ENCODE measurements at regions not wholly inside any gene's neighbourhood (a gene's known extent, or its start where the extent isn't known, plus 50 kb on each side); places are given as distances from the start of the nearest gene placed in this dataset.

DNA sequence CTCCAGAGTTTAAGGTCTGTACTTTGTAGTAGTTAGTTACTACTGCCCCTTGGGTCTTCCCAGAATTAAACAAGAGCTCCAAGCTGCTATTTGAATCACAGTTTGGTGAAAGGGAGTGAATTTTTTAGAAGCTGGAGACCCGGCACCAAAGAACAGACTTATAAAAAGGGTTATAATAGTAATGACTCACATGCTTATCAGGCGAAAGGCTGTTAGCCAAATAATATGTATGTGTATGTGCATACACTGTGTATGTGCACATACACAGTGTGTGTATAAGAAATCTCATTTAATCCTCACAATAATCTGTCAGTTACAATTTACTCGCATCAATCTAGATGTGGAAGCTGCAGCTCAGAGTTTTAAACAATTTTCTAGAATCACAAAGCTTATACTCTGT is 59.5 kb upstream of the ITGA1 start:
- no peaks in the 10 kb centered on the region for H3K9me3 ChIP-seq (ENCODE audit: control insufficient read depth, low read length)
- no peaks in the 10 kb centered on the region for H3K36me3 ChIP-seq (ENCODE audit: control insufficient read depth, insufficient read depth, low read length)
- no peak overlapping the region for H3K4me2 ChIP-seq (ENCODE audit: low read length)
- peak overlapping the region; percentile 96 for H3K27ac ChIP-seq
- no peaks in the 10 kb centered on the region for H3K27me3 ChIP-seq (ENCODE audit: control insufficient read depth, insufficient read depth, low read length)
- peaks cover 45% of the 10 kb centered on the region for H3K4me1 ChIP-seq
- H3K4me3 ChIP-seq (ENCODE audit: low read depth, low read length) = no peak overlapping the region
- no peak overlapping the region for H3K9ac ChIP-seq
- TF ChIP-seq, protein P1, sequence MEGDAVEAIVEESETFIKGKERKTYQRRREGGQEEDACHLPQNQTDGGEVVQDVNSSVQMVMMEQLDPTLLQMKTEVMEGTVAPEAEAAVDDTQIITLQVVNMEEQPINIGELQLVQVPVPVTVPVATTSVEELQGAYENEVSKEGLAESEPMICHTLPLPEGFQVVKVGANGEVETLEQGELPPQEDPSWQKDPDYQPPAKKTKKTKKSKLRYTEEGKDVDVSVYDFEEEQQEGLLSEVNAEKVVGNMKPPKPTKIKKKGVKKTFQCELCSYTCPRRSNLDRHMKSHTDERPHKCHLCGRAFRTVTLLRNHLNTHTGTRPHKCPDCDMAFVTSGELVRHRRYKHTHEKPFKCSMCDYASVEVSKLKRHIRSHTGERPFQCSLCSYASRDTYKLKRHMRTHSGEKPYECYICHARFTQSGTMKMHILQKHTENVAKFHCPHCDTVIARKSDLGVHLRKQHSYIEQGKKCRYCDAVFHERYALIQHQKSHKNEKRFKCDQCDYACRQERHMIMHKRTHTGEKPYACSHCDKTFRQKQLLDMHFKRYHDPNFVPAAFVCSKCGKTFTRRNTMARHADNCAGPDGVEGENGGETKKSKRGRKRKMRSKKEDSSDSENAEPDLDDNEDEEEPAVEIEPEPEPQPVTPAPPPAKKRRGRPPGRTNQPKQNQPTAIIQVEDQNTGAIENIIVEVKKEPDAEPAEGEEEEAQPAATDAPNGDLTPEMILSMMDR (IDR thresholded peaks at IDR 0.05) = no peak
- H2AFZ ChIP-seq = peak overlapping the region; percentile 44
- H3K79me2 ChIP-seq = no peaks in the 10 kb centered on the region

DNA sequence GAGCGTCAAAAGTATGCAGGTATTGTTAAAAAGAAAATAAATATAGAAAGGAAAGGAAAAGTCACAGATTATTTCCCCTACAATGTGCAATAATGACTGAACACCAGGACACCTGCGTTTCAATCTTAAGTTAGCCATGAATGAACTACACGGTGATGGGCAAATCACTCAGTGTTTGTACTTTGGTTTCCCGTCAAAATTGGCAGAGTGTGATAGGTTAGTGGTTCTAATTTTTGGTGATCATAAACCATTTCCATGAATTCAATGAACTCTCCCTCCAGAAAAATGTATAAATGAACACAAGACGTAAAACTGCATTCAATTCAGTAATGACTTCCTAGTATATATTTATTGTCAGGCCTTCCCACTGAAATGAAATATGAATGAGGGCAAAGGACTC is 59.0 kb upstream of the ITGA1 start:
- no peak overlapping the region for H2AFZ ChIP-seq
- H3K4me2 ChIP-seq (ENCODE audit: low read length) = no peak overlapping the region
- H3K27me3 ChIP-seq (ENCODE audit: control insufficient read depth, insufficient read depth, low read length) = no peaks in the 10 kb centered on the region
- peak overlapping the region; percentile 96 for H3K27ac ChIP-seq
- peaks cover 45% of the 10 kb centered on the region for H3K4me1 ChIP-seq
- H3K36me3 ChIP-seq (ENCODE audit: control insufficient read depth, insufficient read depth, low read length) = no peaks in the 10 kb centered on the region
- no peak overlapping the region for H3K9ac ChIP-seq
- no peak overlapping the region for H3K4me3 ChIP-seq (ENCODE audit: low read depth, low read length)
- no peaks in the 10 kb centered on the region for H3K79me2 ChIP-seq
- TF ChIP-seq, protein P1 (IDR thresholded peaks at IDR 0.05) = no peak
- no peaks in the 10 kb centered on the region for H3K9me3 ChIP-seq (ENCODE audit: control insufficient read depth, low read length)

DNA sequence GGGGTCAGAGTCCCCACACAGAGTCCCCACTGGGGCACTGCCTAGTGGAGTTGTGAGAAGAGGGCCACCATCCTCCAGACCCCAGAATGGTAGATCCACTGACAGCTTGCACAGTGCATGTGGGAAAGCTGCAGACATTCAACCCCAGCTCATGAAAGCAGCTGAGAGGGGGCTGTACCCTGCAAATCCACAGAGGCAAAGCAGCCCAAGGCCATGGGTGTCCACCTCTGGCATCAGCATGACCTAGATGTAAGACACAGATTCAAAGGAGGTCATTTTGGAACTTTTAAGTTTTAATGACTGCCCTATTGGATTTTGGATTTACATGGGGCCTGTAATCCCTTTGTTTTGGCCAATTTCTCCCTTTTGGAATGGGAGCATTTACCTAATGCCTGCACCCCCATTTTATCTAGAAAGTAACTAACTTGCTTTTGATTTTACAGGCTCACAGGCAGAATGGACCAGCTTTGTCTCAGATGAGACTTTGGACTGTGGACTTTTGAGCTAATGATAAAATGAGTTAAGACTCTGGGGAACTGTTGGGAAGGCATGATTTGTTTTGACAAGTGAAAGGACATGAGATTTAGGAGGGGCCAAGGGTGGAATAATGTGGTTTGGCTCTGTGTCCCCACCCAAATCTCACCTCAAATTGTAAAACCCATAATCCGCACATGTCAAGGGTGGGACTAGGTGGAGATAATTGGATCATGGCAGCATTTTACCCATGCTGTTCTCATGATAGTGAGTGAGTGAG is 56.3 kb upstream of the ITGA1 start:
- H3K79me2 ChIP-seq = no peaks in the 10 kb centered on the region
- H3K9ac ChIP-seq = no peak overlapping the region
- H3K4me2 ChIP-seq (ENCODE audit: low read length) = no peak overlapping the region
- H3K4me3 ChIP-seq (ENCODE audit: low read depth, low read length) = no peak overlapping the region
- no peaks in the 10 kb centered on the region for H3K36me3 ChIP-seq (ENCODE audit: control insufficient read depth, insufficient read depth, low read length)
- H3K4me1 ChIP-seq = peaks cover 24% of the 10 kb centered on the region
- TF ChIP-seq, protein P1 (IDR thresholded peaks at IDR 0.05) = no peak
- H3K27me3 ChIP-seq (ENCODE audit: control insufficient read depth, insufficient read depth, low read length) = no peaks in the 10 kb centered on the region
- H2AFZ ChIP-seq = peak overlapping the region; percentile 12
- no peak overlapping the region for H3K27ac ChIP-seq
- no peaks in the 10 kb centered on the region for H3K9me3 ChIP-seq (ENCODE audit: control insufficient read depth, low read length)

DNA sequence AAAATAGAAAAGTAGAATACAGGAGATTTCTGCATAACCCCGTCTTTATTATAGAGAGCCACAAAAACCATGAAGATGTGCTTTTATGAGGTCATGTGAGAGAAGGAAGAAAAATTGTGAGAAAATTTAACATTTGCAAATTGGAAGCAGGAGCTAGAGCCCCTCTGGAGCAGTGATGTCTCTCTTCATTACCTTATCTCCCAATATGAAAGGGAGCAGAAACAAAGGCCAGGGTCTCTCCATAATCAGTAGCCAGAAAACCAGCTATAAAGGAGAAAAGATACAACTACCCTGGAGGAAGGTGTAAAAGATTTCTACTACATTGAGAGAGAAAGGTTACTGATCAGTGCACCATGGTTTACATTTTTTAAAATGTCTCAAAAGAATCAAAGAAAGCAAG is 53.2 kb upstream of the ITGA1 start:
- Histone ChIP-seq H2AFZ (peak overlapping the region; percentile 55), H3K9ac (no peak overlapping the region), H3K36me3 (ENCODE audit: control insufficient read depth, insufficient read depth, low read length) (no peaks in the 10 kb centered on the region), H3K27ac (peak overlapping the region; percentile 81), H3K4me3 (ENCODE audit: low read depth, low read length) (no peak overlapping the region), H3K9me3 (ENCODE audit: control insufficient read depth, low read length) (no peaks in the 10 kb centered on the region), H3K79me2 (no peaks in the 10 kb centered on the region), H3K4me2 (ENCODE audit: low read length) (no peak overlapping the region), H3K27me3 (ENCODE audit: control insufficient read depth, insufficient read depth, low read length) (no peaks in the 10 kb centered on the region), H3K4me1 (peaks cover 14% of the 10 kb centered on the region)
- TF ChIP-seq, protein P1 (IDR thresholded peaks at IDR 0.05) = no peak

DNA sequence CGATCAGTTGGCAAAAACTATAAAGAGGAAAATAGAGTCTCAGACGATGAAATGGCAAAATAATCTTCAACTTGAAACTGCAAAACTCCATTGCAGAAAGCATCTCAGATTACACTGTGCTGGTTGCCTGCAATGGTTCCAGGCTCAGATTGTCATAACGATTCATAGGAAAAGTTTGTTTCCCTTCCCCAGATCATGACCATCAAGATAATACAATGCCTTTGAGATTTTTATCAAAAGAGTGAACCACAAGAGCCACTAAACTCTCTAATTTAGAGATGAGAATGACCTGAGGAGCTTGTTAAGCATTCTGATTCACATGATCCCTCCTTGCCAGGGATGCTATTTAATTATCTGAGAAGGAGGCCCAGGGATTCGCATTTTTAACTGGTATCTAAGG is 52.6 kb upstream of the ITGA1 start:
- Histone ChIP-seq H3K9me3 (ENCODE audit: control insufficient read depth, low read length) (no peaks in the 10 kb centered on the region), H3K4me3 (ENCODE audit: low read depth, low read length) (no peak overlapping the region), H3K27ac (peak overlapping the region; percentile 81), H2AFZ (peak overlapping the region; percentile 55), H3K4me2 (ENCODE audit: low read length) (peak overlapping the region; percentile 32), H3K4me1 (peaks cover 14% of the 10 kb centered on the region), H3K79me2 (no peaks in the 10 kb centered on the region), H3K9ac (no peak overlapping the region), H3K36me3 (ENCODE audit: control insufficient read depth, insufficient read depth, low read length) (no peaks in the 10 kb centered on the region), H3K27me3 (ENCODE audit: control insufficient read depth, insufficient read depth, low read length) (no peaks in the 10 kb centered on the region)
- TF ChIP-seq, protein P1 (IDR thresholded peaks at IDR 0.05) = no peak
